Nephron progenitor cell (in vitro differentiated cells): ENCODE measurements at regions not wholly inside any gene's neighbourhood (a gene's known extent, or its start where the extent isn't known, plus 50 kb on each side); places are given as distances from the start of the nearest gene placed in this dataset.

Source experiments
- DNase-seq: peaks from one replicate; pipeline ENCODE4 v3.0.0; 2021
- H3K27ac Mint-ChIP-seq: 2 replicates; pipeline ENCODE4 v1.8.0; 2021; ENCODE audit warnings: mild to moderate bottlenecking, moderate library complexity, mixed read lengths
- H3K27me3 Mint-ChIP-seq: 2 replicates; pipeline ENCODE4 v1.8.0; 2021; ENCODE audit warnings: mild to moderate bottlenecking, low read depth, mixed read lengths; ENCODE audit not compliant: poor library complexity
- H3K36me3 Mint-ChIP-seq: 2 replicates; pipeline ENCODE4 v1.8.0; 2021; ENCODE audit warnings: low read depth, mixed read lengths
- H3K4me1 Mint-ChIP-seq: 2 replicates; pipeline ENCODE4 v1.8.0; 2021; ENCODE audit warnings: mixed read lengths
- H3K4me3 Mint-ChIP-seq: 2 replicates; pipeline ENCODE4 v1.8.0; 2021; ENCODE audit warnings: mild to moderate bottlenecking, moderate library complexity, mixed read lengths
- H3K9me3 Mint-ChIP-seq: 2 replicates; pipeline ENCODE4 v1.8.0; 2021; ENCODE audit warnings: mild to moderate bottlenecking, moderate library complexity, mixed read lengths
- TF ChIP-seq, protein P1 (sequence below): fragments of 200-600 bp; sonication (generic); IDR thresholded peaks from 2 replicates; pipeline ENCODE4 v1.5.0; 2021; ENCODE audit warnings: antibody characterized with exemption

DNA sequence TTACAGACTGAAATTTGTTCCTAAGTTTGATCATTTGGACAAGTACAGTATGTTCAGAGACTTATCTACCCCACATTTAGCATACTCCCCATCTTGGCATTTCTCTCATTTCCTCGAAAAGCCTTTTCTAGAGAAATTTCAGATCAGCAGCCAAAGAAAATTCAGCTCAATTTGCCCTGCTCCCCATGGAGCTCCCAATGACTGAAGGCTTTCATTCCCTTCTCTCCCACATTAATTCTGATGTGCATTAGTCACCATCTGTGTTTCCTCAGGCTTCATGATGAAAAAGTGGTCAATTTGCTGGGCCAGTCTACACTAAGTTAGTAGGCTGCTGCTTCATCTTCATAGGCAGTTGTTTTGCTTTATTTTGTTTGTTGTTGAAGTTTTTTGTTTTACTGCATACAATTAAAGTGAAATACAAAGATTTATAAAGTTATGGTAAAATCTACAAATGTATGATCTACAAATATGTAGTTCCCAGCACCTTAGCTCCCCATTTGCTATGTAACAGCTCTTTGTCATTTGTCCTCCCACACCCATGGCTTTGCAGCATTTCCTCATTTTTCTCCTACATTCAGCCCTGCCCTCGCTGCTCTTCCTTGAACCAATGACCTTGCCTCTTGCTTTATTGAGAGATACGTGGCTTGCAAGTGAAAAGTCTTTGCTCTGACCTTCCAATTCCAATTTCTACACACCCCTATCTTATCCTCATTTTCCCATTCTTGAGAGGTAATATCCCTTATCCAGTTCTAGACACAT is 193.9 kb downstream of the ANAPC10 start:
- Mint-ChIP-seq H3K36me3 (no peaks in the 10 kb centered on the region), H3K27ac (no peak overlapping the region), H3K4me1 (peaks cover 6% of the 10 kb centered on the region), H3K9me3 (no peaks in the 10 kb centered on the region), H3K27me3 (no peaks in the 10 kb centered on the region), H3K4me3 (no peak overlapping the region)
- DNase-seq = no peak
- TF ChIP-seq, protein P1, sequence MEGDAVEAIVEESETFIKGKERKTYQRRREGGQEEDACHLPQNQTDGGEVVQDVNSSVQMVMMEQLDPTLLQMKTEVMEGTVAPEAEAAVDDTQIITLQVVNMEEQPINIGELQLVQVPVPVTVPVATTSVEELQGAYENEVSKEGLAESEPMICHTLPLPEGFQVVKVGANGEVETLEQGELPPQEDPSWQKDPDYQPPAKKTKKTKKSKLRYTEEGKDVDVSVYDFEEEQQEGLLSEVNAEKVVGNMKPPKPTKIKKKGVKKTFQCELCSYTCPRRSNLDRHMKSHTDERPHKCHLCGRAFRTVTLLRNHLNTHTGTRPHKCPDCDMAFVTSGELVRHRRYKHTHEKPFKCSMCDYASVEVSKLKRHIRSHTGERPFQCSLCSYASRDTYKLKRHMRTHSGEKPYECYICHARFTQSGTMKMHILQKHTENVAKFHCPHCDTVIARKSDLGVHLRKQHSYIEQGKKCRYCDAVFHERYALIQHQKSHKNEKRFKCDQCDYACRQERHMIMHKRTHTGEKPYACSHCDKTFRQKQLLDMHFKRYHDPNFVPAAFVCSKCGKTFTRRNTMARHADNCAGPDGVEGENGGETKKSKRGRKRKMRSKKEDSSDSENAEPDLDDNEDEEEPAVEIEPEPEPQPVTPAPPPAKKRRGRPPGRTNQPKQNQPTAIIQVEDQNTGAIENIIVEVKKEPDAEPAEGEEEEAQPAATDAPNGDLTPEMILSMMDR = no peak

DNA sequence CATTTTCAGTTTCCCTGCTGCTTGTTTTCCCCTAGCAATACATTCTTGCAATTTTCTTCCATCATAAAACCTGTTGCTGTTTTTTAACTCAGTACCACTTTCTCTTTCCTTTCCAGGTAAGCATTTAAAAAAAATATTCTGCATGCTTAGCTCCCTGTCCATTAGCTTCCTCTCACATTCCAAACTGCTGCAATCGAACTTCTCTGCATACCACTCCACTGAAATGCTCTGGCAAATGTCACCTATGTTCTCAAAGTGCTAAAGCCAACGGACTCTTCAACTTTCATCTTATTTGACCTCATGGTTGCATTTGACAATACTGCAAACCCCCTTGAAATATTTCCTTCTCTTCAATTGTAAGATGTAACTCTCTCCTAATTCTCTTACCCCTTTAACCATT is 192.7 kb downstream of the ANAPC10 start:
- no peaks in the 10 kb centered on the region for H3K9me3 Mint-ChIP-seq
- H3K27ac Mint-ChIP-seq = no peak overlapping the region
- TF ChIP-seq, protein P1 = no peak
- no peaks in the 10 kb centered on the region for H3K27me3 Mint-ChIP-seq
- no peak overlapping the region for H3K4me3 Mint-ChIP-seq
- peaks cover 6% of the 10 kb centered on the region for H3K4me1 Mint-ChIP-seq
- no peaks in the 10 kb centered on the region for H3K36me3 Mint-ChIP-seq
- DNase-seq = no peak

DNA sequence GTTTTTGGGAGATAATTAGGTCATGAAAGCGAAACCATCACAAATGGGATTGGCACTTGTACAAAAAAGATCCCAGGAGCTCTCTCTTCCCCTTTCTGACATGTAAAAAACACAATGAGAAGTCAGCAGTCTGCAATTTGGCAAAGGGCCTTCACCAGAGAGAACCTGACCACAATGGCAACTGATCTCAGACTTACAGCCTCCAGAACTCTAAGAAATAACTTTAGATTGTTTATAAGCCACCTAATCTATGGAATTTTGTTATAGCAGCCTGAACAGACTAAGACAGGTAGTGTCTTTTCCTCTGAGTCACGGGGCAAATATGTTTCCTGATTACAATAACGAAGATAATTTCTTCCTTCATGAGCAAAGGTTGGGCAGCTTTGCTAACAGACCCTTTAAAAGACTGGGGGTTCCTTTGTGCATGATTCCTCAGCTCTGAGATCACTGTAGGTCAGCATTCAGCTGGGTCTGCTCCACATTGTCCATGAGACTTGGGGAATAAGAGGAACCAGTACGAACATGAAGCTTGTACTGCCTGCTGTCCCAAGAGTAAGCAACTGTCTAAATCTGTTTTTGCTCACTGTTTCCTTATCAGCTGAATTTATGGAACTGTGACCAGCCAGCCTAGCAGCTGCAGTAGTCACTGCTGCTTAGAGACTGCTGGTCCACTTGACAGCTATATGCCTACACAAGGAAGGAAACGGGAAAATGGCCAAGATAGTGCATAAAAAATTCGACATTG is 191.6 kb downstream of the ANAPC10 start:
- Mint-ChIP-seq H3K4me1 (peaks cover 2% of the 10 kb centered on the region), H3K27me3 (no peaks in the 10 kb centered on the region), H3K9me3 (no peaks in the 10 kb centered on the region), H3K36me3 (no peaks in the 10 kb centered on the region), H3K4me3 (no peak overlapping the region), H3K27ac (no peak overlapping the region)
- TF ChIP-seq, protein P1 = no peak
- no peak for DNase-seq

DNA sequence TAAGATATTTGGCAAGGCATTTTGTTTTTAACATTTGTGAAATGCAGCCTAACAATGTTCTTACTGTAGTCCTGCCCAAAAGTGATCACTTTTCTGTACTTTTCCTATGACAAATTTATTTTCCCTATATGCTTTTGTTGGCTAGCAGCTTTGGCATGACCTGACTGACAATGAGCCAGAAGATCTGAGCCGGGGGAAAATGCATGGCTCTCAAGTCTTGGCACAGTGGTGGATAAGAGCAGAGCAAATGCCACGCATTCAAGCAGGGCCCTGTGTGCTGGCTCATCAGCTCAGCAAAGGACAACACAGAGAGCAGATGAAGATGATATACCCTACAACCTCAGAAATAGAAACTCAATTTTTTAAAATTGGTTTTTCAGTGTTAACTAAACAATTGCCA is 187.3 kb downstream of the ANAPC10 start:
- H3K27me3 Mint-ChIP-seq = no peaks in the 10 kb centered on the region
- no peak for DNase-seq
- H3K9me3 Mint-ChIP-seq = no peaks in the 10 kb centered on the region
- TF ChIP-seq, protein P1 = no peak
- H3K27ac Mint-ChIP-seq = no peak overlapping the region
- no peaks in the 10 kb centered on the region for H3K4me1 Mint-ChIP-seq
- H3K36me3 Mint-ChIP-seq = peaks cover 4% of the 10 kb centered on the region
- H3K4me3 Mint-ChIP-seq = no peak overlapping the region
